CD4-positive, alpha-beta T cell treated with Interleukin-2 at 100 ng/mL for 4 hours (primary cell): ENCODE measurements at regions not wholly inside any gene's neighbourhood (a gene's known extent, or its start where the extent isn't known, plus 50 kb on each side); places are given as distances from the start of the nearest gene placed in this dataset.

Experiments
- DNase-seq: peaks from one replicate; pipeline ENCODE4 v3.0.0-alpha.2; 2020; ENCODE audit warnings: low spot score

- no peak for DNase-seq
Observed at GRCh38 chr6:153873541-153873940, 165.5 kb upstream of the OPRM1 start.

GRCh38 chr6:153872946-153873345 is 166.1 kb upstream of the OPRM1 start:
- no peak for DNase-seq

- no peak for DNase-seq
Observed at GRCh38 chr6:153862927-153863326, 176.1 kb upstream of the OPRM1 start.

- no peak for DNase-seq
Observed at GRCh38 chr6:153862139-153862538, 176.9 kb upstream of the OPRM1 start.

GRCh38 chr6:153858529-153858928 is 180.5 kb upstream of the OPRM1 start:
- DNase-seq = no peak

- DNase-seq = no peak
Observed at GRCh38 chr6:153856929-153857376, 182.1 kb upstream of the OPRM1 start.

- DNase-seq = no peak
Observed at GRCh38 chr6:153852481-153852880, 186.6 kb upstream of the OPRM1 start.

GRCh38 chr6:153852034-153852433 is 187.0 kb upstream of the OPRM1 start:
- DNase-seq = no peak

GRCh38 chr6:153849072-153849779 is 189.8 kb upstream of the OPRM1 start:
- DNase-seq = no peak

GRCh38 chr6:153843420-153843819 is 195.6 kb upstream of the OPRM1 start:
- no peak for DNase-seq

GRCh38 chr6:153842491-153842890 is 196.5 kb upstream of the OPRM1 start:
- no peak for DNase-seq

- DNase-seq = no peak
Observed at GRCh38 chr6:153840039-153840850, 198.8 kb upstream of the OPRM1 start.

GRCh38 chr6:153832543-153832942 is 206.5 kb upstream of the OPRM1 start:
- no peak for DNase-seq

- DNase-seq = no peak
Observed at GRCh38 chr6:153831350-153832078, 207.5 kb upstream of the OPRM1 start.

- DNase-seq = no peak
Observed at GRCh38 chr6:153817173-153817572, 221.9 kb upstream of the OPRM1 start.

- DNase-seq = no peak
Observed at GRCh38 chr6:153816366-153816765, 222.7 kb upstream of the OPRM1 start.

- DNase-seq = no peak
Observed at GRCh38 chr6:153814136-153814535, 224.9 kb upstream of the OPRM1 start.

GRCh38 chr6:153804755-153805330 is 234.2 kb upstream of the OPRM1 start:
- no peak for DNase-seq

GRCh38 chr6:153801917-153802316 is 237.1 kb upstream of the OPRM1 start:
- no peak for DNase-seq

- no peak for DNase-seq
Observed at GRCh38 chr6:153800580-153801188, 238.4 kb upstream of the OPRM1 start.

- DNase-seq = no peak
Observed at GRCh38 chr6:153790876-153791473, 248.1 kb upstream of the OPRM1 start.

- DNase-seq = no peak
Observed at GRCh38 chr6:153790048-153790447, 249.0 kb upstream of the OPRM1 start.
